ENCODE measurements at regions not wholly inside any gene's neighbourhood (a gene's known extent, or its start where the extent isn't known, plus 50 kb on each side); places are given as distances from the start of the nearest gene placed in this dataset.

GRCh38 chr11:109968781-109969180 is 124.4 kb upstream of the ZC3H12C start:
- TF ChIP-seq CTCF (IDR thresholded peaks at IDR 0.05 in 8 of 11, conservative IDR thresholded peaks at IDR 0.05 in 3 of 11) = no peak
- TF ChIP-seq POLR2AphosphoS5 (IDR thresholded peaks at IDR 0.05) = no peak

Measured in spleen (tissue), 7 donors.